Caco-2 (cell line): ENCODE measurements at regions not wholly inside any gene's neighbourhood (a gene's known extent, or its start where the extent isn't known, plus 50 kb on each side); places are given as distances from the start of the nearest gene placed in this dataset.

Experiments
- BruUV-seq: library from RNA; stranded (reverse); fragments of 400-500 nt; replicated peaks from 2 replicates; lab custom pipeline; 2021; lab: Mats Ljungman, UMichigan
- CTCF ChIA-PET: fragments of 300-600 bp; sonication (Branson Sonifier 250); formaldehyde crosslinking; loops from one replicate; lab custom pipeline; 2022; ENCODE audit warnings: antibody characterized with exemption; lab: Charles Lee
- POLR2A ChIA-PET: fragments of 300-600 bp; sonication (Branson Sonifier 250); formaldehyde crosslinking; loops from one replicate; lab custom pipeline; 2022; ENCODE audit warnings: antibody characterized with exemption; lab: Charles Lee
- DNase-seq, 2 experiments: peaks; one replicate each; pipeline versions ENCODE4 v3.0.0 to v3.0.0-alpha.2; 2020 to 2022
- H3K27me3 ChIP-seq: replicated peaks from 2 replicates; pipeline ENCODE4 v1.6.0; 2011; ENCODE audit warnings: low read length; ENCODE audit not compliant: control insufficient read depth, insufficient read depth
- H3K36me3 ChIP-seq: 2 replicates; pipeline ENCODE4 v1.5.1; 2011; ENCODE audit warnings: low read length; ENCODE audit not compliant: control insufficient read depth, insufficient read depth
- H3K4me1 ChIP-seq: fragments of 250-450 bp; sonication (Bioruptor Pico); 2 replicates; pipeline ENCODE4 v1.5.1; 2020; ENCODE audit warnings: mild to moderate bottlenecking
- H3K4me3 ChIP-seq: 2 replicates; pipeline ENCODE4 v1.5.1; 2011; ENCODE audit warnings: low read depth, mild to moderate bottlenecking, control low read depth, low read length
- H3K9me3 ChIP-seq: fragments of 250-450 bp; sonication (Bioruptor Pico); 2 replicates; pipeline ENCODE4 v1.5.1; 2020; ENCODE audit warnings: mild to moderate bottlenecking, moderate library complexity
- H3K27ac Mint-ChIP-seq: one replicate; pipeline ENCODE4 v1.8.0; 2022; ENCODE audit warnings: mixed read lengths; ENCODE audit not compliant: unreplicated experiment
- H3K27me3 Mint-ChIP-seq: one replicate; pipeline ENCODE4 v1.8.0; 2022; ENCODE audit warnings: mixed read lengths; ENCODE audit not compliant: insufficient read depth, unreplicated experiment
- H3K36me3 Mint-ChIP-seq: one replicate; pipeline ENCODE4 v1.8.0; 2022; ENCODE audit warnings: mild to moderate bottlenecking, mixed read lengths; ENCODE audit not compliant: insufficient read depth, unreplicated experiment
- H3K4me1 Mint-ChIP-seq: one replicate; pipeline ENCODE4 v1.8.0; 2022; ENCODE audit warnings: low read depth, mixed read lengths; ENCODE audit not compliant: unreplicated experiment
- H3K4me3 Mint-ChIP-seq: one replicate; pipeline ENCODE4 v1.8.0; 2022; ENCODE audit warnings: mild to moderate bottlenecking, moderate library complexity, mixed read lengths; ENCODE audit not compliant: unreplicated experiment
- H3K9me3 Mint-ChIP-seq: one replicate; pipeline ENCODE4 v1.8.0; 2022; ENCODE audit warnings: mixed read lengths; ENCODE audit not compliant: unreplicated experiment
- intact Hi-C: fragments of 100-400 bp; cut with micrococcal nuclease; formaldehyde crosslinking; loops from one replicate; pipeline ENCODE4 v1.10.0; 2022; ENCODE audit not compliant: unreplicated experiment
- TF ChIP-seq, protein P1 (sequence below), 2 experiments: fragments of 200-600 bp in 1 of 2; IDR thresholded peaks; 1 replicate in 1 of 2; 2 replicates in 1 of 2; pipeline versions ENCODE4 v1.5.1 to v1.8.0; 2011 to 2022; ENCODE audit warnings: antibody characterized with exemption in 1 of 2, control low read depth in 1 of 2, inconsistent platforms in 1 of 2, low read depth in 1 of 2, low read length in 1 of 2, mild to moderate bottlenecking in 1 of 2, moderate library complexity in 1 of 2; ENCODE audit not compliant: insufficient read depth in 1 of 2, severe bottlenecking in 1 of 2, unreplicated experiment in 1 of 2

DNA sequence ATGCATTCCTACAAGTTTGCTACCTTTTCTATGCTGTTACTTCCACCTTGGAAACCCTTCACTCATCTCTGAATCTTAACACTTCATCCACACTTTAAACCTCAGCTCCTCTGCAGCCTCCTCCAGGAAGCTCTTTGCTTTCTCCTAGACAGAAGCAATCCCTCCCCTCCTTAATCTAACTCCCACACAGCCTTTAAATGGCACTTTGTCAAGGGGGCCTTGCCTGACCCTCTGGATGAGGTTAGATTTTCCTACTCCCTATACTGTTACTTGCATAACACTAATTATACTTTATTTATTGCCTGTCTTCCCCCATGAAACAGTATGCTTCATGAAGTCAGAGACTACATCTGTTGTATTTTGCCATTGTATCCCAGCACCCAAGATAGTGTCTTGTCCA is 394.6 kb downstream of the MED13L start:
- DNase-seq = no peak
- ChIA-PET CTCF (no interaction called here), POLR2A (no interaction called here)
- Mint-ChIP-seq H3K4me1 (no peaks in the 10 kb centered on the region), H3K9me3 (no peaks in the 10 kb centered on the region), H3K36me3 (no peaks in the 10 kb centered on the region), H3K4me3 (no peak overlapping the region), H3K27me3 (peaks cover 8% of the 10 kb centered on the region), H3K27ac (no peak overlapping the region)
- TF ChIP-seq, protein P1, sequence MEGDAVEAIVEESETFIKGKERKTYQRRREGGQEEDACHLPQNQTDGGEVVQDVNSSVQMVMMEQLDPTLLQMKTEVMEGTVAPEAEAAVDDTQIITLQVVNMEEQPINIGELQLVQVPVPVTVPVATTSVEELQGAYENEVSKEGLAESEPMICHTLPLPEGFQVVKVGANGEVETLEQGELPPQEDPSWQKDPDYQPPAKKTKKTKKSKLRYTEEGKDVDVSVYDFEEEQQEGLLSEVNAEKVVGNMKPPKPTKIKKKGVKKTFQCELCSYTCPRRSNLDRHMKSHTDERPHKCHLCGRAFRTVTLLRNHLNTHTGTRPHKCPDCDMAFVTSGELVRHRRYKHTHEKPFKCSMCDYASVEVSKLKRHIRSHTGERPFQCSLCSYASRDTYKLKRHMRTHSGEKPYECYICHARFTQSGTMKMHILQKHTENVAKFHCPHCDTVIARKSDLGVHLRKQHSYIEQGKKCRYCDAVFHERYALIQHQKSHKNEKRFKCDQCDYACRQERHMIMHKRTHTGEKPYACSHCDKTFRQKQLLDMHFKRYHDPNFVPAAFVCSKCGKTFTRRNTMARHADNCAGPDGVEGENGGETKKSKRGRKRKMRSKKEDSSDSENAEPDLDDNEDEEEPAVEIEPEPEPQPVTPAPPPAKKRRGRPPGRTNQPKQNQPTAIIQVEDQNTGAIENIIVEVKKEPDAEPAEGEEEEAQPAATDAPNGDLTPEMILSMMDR (IDR thresholded peaks at IDR 0.05; ENCODE audit: insufficient read depth in 1 of 2, low read depth in 1 of 2, low read length in 1 of 2, severe bottlenecking in 1 of 2, unreplicated experiment in 1 of 2) = no peak
- no TSS peak for BruUV-seq
- H3K9me3 ChIP-seq = no peaks in the 10 kb centered on the region
- no peaks in the 10 kb centered on the region; the same call in 1 of the 2 replicates for H3K27me3 ChIP-seq
- H3K4me1 ChIP-seq = no peaks in the 10 kb centered on the region
- intact Hi-C loops = no loop called here
- H3K36me3 ChIP-seq = no peaks in the 10 kb centered on the region
- no peak overlapping the region for H3K4me3 ChIP-seq

DNA sequence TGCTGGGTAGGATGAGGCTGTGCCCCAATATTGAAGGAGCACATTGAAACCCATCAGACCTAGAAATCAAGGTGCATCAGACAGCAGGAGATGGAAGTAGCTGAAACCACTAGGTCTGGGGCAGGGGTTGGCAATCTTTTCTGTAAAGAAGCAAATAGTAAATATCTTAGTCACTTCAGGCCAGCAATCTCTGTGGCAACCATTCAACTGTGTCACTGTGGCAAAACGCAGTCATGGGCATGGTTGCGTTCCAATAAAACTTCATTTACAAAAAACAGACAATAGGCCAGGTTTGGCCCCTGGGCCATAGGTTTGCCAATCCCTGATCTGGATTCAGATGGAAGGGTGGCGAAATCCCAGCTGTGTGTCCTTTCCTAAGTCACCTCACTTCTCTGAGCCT is 397.3 kb downstream of the MED13L start:
- no peak for DNase-seq
- no peak overlapping the region for H3K4me3 Mint-ChIP-seq
- no peaks in the 10 kb centered on the region for H3K4me1 Mint-ChIP-seq
- CTCF ChIA-PET = no interaction called here
- intact Hi-C loops = no loop called here
- POLR2A ChIA-PET = no interaction called here
- Histone ChIP-seq H3K27me3 (no peaks in the 10 kb centered on the region; the same call in 1 of the 2 replicates), H3K4me1 (no peaks in the 10 kb centered on the region), H3K9me3 (no peaks in the 10 kb centered on the region), H3K4me3 (no peak overlapping the region), H3K36me3 (no peaks in the 10 kb centered on the region)
- TF ChIP-seq, protein P1 (IDR thresholded peaks at IDR 0.05; ENCODE audit: insufficient read depth in 1 of 2, low read depth in 1 of 2, low read length in 1 of 2, severe bottlenecking in 1 of 2, unreplicated experiment in 1 of 2) = no peak
- no peak overlapping the region for H3K27ac Mint-ChIP-seq
- H3K36me3 Mint-ChIP-seq = no peaks in the 10 kb centered on the region
- BruUV-seq = no TSS peak
- H3K9me3 Mint-ChIP-seq = no peaks in the 10 kb centered on the region
- peaks cover 8% of the 10 kb centered on the region for H3K27me3 Mint-ChIP-seq

DNA sequence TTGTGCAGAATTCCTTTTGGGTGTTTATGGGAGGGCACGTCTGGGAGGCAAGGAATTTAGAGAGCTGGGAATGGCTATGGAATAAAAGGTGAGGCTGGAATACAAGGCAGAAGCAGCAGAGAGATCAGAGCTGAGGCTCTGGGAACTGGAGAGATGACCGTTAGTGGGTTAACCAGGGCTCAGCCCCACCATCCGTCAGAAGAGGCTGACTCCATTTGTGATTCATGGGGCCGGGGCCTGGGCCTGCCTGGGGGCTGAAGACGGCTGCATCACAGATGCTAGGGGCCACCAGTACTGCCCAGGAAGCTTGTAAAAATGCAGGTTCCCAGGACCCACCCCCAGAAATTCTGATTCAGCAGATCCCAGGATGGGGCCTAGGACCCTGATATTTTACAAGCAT is 398.1 kb downstream of the MED13L start:
- Mint-ChIP-seq H3K9me3 (no peaks in the 10 kb centered on the region), H3K4me1 (no peaks in the 10 kb centered on the region), H3K4me3 (no peak overlapping the region), H3K27ac (no peak overlapping the region), H3K36me3 (no peaks in the 10 kb centered on the region), H3K27me3 (peaks cover 5% of the 10 kb centered on the region)
- TF ChIP-seq, protein P1 (IDR thresholded peaks at IDR 0.05; ENCODE audit: insufficient read depth in 1 of 2, low read depth in 1 of 2, low read length in 1 of 2, severe bottlenecking in 1 of 2, unreplicated experiment in 1 of 2) = no peak
- intact Hi-C loops = no loop called here
- ChIA-PET CTCF (no interaction called here), POLR2A (no interaction called here)
- BruUV-seq = no TSS peak
- Histone ChIP-seq H3K27me3 (no peaks in the 10 kb centered on the region; the same call in 1 of the 2 replicates), H3K4me1 (no peaks in the 10 kb centered on the region), H3K4me3 (no peak overlapping the region), H3K36me3 (no peaks in the 10 kb centered on the region), H3K9me3 (no peaks in the 10 kb centered on the region)
- DNase-seq = no peak
